ENCODE measurements at regions not wholly inside any gene's neighbourhood (a gene's known extent, or its start where the extent isn't known, plus 50 kb on each side); places are given as distances from the start of the nearest gene placed in this dataset.

- TF ChIP-seq POLR2A (IDR thresholded peaks at IDR 0.05) (no peak), CTCF (IDR thresholded peaks at IDR 0.05) (no peak)
These were observed 394.6 kb upstream of the MMS22L start for GRCh38 chr6:97677626-97678025.

Measured in testis (tissue), 2 donors.